ENCODE measurements at regions not wholly inside any gene's neighbourhood (a gene's known extent, or its start where the extent isn't known, plus 50 kb on each side); places are given as distances from the start of the nearest gene placed in this dataset.

GRCh38 chr18:11259469-11260150 lies 110.2 kb upstream of the PIEZO2 start:
- DNase-seq, result no peak

- no peak for DNase-seq
Measured at GRCh38 chr18:11258039-11258610, 108.8 kb upstream of the PIEZO2 start.

GRCh38 chr18:11256251-11256650 lies 106.9 kb upstream of the PIEZO2 start:
- no peak for DNase-seq

- DNase-seq, result no peak
Measured at GRCh38 chr18:11251891-11252270, 102.5 kb upstream of the PIEZO2 start.

- no peak for DNase-seq
Measured at GRCh38 chr18:11251229-11251890, 102.0 kb upstream of the PIEZO2 start.

- no peak for DNase-seq
Measured at GRCh38 chr18:11249391-11249790, 100.0 kb upstream of the PIEZO2 start.

GRCh38 chr18:11247381-11247970 lies 98.1 kb upstream of the PIEZO2 start:
- no peak for DNase-seq

- no peak for DNase-seq
Measured at GRCh38 chr18:11246495-11247300, 97.3 kb upstream of the PIEZO2 start.

- no peak for DNase-seq
Measured at GRCh38 chr18:11245879-11246278, 96.5 kb upstream of the PIEZO2 start.

- DNase-seq, result no peak
Measured at GRCh38 chr18:11237484-11237883, 88.1 kb upstream of the PIEZO2 start.

GRCh38 chr18:11237066-11237465 lies 87.7 kb upstream of the PIEZO2 start:
- no peak for DNase-seq

- DNase-seq, result no peak
Measured at GRCh38 chr18:11224153-11224552, 74.8 kb upstream of the PIEZO2 start.

GRCh38 chr18:11219571-11219970 lies 70.2 kb upstream of the PIEZO2 start:
- DNase-seq, result no peak

GRCh38 chr18:11215216-11215615 lies 65.8 kb upstream of the PIEZO2 start:
- DNase-seq, result no peak

GRCh38 chr18:11204020-11204419 lies 54.7 kb upstream of the PIEZO2 start:
- no peak for DNase-seq

- DNase-seq, result no peak
Measured at GRCh38 chr18:11199477-11199876, 50.1 kb upstream of the PIEZO2 start.

Measured in activated CD4-positive, alpha-beta T cell treated with anti-CD3 and anti-CD28 coated beads, Interleukin-2, amount 50 U/mL, for 4 hours (primary cell).